IgD-negative memory B cell (primary cell): ENCODE measurements at regions not wholly inside any gene's neighbourhood (a gene's known extent, or its start where the extent isn't known, plus 50 kb on each side); places are given as distances from the start of the nearest gene placed in this dataset.
"Not testable (repeated sequence)": the region's sequence is repeated elsewhere in the genome, so short reads cannot be mapped to it uniquely, and the experiment has no call there.

Experiments used
- H3K27ac Mint-ChIP-seq, 3 donors: one replicate each; pipeline ENCODE4 v1.8.0; 2020 to 2022; ENCODE audit warnings: mild to moderate bottlenecking in 3 of 3, mixed read lengths in 3 of 3, moderate library complexity in 1 of 3
- H3K27me3 Mint-ChIP-seq: one replicate; pipeline ENCODE4 v1.8.0; 2021; ENCODE audit warnings: mixed read lengths
- H3K36me3 Mint-ChIP-seq: one replicate; pipeline ENCODE4 v1.8.0; 2020; ENCODE audit warnings: mild to moderate bottlenecking, mixed read lengths
- H3K4me1 Mint-ChIP-seq, 3 donors: one replicate each; pipeline ENCODE4 v1.8.0; 2020 to 2022; ENCODE audit warnings: mixed read lengths in 3 of 3, mild to moderate bottlenecking in 1 of 3
- H3K4me3 Mint-ChIP-seq, 4 donors: one replicate each; pipeline ENCODE4 v1.8.0; 2020 to 2022; ENCODE audit warnings: mild to moderate bottlenecking in 4 of 4, mixed read lengths in 4 of 4, moderate library complexity in 3 of 4
- H3K9me3 Mint-ChIP-seq, 3 donors: one replicate each; pipeline ENCODE4 v1.8.0; 2020 to 2021; ENCODE audit warnings: mixed read lengths in 3 of 3, mild to moderate bottlenecking in 1 of 3

DNA sequence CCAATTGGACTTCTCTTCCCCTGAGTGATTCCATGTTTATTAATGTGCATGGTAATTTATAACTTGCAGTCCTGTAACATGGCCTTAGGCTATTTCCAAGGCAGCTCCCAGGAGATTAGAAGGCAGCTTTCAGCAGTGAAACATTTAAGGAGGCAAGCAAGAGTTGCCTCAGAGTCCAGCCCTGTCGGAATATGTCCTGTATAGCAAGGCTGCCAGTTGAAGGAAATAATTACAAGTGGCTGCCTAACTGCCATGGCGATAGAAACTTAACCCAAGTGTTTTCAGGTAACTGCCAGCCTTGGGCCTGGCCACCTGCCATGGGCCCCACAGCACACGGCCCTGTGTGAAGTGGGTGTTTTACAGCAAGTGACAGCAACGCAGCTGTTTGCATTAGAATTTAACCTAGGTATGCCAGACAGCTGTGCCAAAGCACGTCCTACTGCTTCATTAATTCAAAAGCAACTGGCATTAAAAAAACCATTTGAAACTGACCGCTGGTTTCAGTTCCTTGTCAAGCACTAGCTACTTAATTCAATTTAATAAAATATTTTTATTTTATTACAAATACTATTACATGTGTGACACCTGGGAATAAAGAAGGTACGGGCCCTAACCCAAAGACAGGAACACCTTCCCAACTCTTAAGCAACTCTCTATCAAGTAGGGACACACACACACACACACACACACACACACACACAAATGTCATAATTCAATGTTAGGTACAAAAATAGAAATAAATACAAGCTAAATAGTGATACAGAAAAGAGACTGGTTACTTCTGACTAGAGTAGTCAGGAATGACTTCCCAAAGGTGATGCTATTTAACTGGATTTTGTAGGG lies 151.8 kb upstream of the HEY2 start:
- H3K9me3 Mint-ChIP-seq: no peaks in the 10 kb centered on the region
- peaks cover 0 to 2% (median 2%) of the 10 kb centered on the region in 3 donors for H3K4me1 Mint-ChIP-seq
- H3K4me3 Mint-ChIP-seq: no peak overlapping the region
- H3K27me3 Mint-ChIP-seq: peaks cover 2% of the 10 kb centered on the region
- no peak overlapping the region for H3K27ac Mint-ChIP-seq
- H3K36me3 Mint-ChIP-seq: peaks cover 3% of the 10 kb centered on the region

DNA sequence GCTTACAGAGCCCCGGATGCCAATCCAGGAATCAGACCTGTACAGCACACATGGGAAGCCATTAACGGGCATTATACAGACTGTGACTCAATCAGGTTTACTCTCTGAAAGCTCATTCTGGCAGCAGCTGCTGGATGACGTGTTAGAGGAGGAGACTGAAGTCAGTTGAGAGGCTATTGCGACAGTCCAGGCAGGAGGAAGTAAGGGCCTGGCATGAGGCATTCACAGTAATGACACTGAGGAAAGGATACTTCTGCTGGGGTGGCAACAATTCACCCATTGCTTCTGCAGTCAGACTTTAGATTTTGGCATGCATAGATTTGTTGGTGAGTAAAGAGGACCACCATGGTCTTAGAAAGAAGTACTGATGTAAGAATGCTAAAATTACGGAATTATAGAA lies 151.0 kb upstream of the HEY2 start:
- Mint-ChIP-seq H3K9me3 (peaks cover 0 to 2% (median 0%) of the 10 kb centered on the region in 3 donors), H3K27me3 (peaks cover 2% of the 10 kb centered on the region), H3K4me3 (no peak overlapping the region), H3K27ac (no peak overlapping the region), H3K4me1 (peaks cover 0 to 2% (median 2%) of the 10 kb centered on the region in 3 donors), H3K36me3 (peaks cover 3% of the 10 kb centered on the region)

DNA sequence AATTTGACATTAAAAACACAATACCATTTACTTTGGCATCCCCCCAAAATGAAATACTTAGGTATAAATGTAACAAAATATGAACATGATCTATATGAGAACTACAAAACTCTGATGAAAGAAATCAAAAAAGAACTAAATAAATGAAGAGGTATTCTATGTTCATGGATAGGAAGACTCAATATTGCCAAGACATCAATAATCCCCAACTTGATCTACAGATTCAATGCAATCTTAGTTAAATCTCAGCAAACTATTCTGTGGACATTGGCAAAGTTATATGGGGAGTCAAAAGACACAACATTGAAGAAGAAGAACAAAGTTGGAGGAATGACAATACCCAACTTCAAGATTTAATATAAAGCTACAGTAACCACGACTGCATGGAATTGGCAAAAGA lies 145.2 kb upstream of the HEY2 start:
- Mint-ChIP-seq H3K9me3 (peaks cover 4 to 7% (median 5%) of the 10 kb centered on the region in 3 donors), H3K4me3 (no peak overlapping the region), H3K27ac (no peak overlapping the region), H3K4me1 (no peaks in the 10 kb centered on the region), H3K27me3 (peaks cover 1% of the 10 kb centered on the region), H3K36me3 (peaks cover 4% of the 10 kb centered on the region)

DNA sequence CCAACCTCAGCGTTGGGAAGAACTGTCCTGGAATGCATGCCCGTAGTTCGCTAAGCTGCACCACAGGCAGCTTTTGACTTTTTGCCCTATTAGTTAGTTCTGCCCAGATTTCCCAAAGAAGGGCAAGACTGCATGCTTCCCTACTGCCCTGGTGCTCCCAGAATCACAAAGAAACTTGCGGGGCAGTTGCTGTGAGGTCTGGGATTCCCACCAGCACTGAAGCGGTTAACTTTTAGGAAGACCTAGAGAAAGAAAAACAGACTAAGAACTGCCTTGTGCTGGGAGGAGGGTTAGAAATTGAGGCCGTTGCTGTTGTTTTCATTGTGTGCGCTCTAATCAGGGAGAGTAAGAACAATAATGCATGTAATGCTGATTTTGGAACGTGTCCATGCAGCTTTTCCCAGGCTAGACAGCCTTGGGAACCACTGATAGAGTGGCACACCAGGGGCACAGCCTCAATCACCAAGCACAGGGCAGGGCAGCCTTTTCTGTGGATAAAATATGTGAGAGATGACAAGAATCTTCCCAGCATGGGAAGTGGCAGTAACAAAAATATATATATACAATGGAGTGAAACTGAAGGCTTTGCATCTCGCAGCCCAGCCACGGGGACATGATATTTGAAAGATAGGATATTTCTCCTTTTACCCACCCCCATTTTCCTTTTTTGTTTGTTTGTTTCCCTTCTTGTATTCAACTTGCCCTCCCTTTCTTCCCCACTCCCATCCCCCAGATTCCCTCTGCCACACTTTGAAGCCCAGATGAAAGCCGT lies 137.7 kb upstream of the HEY2 start:
- H3K27ac Mint-ChIP-seq: no peak overlapping the region
- H3K9me3 Mint-ChIP-seq: peaks cover 0 to 5% (median 5%) of the 10 kb centered on the region in 3 donors
- H3K27me3 Mint-ChIP-seq: peaks cover 6% of the 10 kb centered on the region
- no peak overlapping the region for H3K4me3 Mint-ChIP-seq
- H3K36me3 Mint-ChIP-seq: peaks cover 2% of the 10 kb centered on the region
- no peaks in the 10 kb centered on the region for H3K4me1 Mint-ChIP-seq

DNA sequence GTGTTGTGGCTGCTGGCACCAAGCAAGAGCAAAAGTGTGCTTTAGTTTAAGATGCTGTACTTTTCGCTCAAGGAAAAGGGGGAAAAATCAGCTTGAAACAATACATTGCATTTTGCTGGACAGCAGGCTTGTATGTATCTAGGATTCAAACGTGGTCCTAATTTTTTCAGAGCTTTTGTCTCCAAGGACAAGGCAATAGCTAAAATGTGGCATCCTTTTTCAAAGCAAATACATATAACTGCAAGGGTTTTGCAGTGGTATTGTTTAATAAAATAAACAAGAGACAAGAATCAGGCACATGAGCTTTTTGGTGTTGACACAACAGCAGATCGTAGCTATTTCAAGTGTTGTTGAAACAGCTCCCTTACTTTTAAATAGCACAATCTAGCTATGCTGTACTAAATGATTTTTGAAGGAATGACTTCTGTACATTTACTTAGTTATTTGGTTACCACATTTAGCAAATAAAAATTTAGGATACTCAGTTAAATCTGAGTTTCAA lies 137.0 kb upstream of the HEY2 start:
- no peaks in the 10 kb centered on the region for H3K36me3 Mint-ChIP-seq
- H3K27ac Mint-ChIP-seq: no peak overlapping the region
- H3K4me1 Mint-ChIP-seq: no peaks in the 10 kb centered on the region
- no peak overlapping the region for H3K4me3 Mint-ChIP-seq
- peaks cover 5% of the 10 kb centered on the region for H3K27me3 Mint-ChIP-seq
- H3K9me3 Mint-ChIP-seq: peaks cover 0 to 3% (median under 1%) of the 10 kb centered on the region in 3 donors

DNA sequence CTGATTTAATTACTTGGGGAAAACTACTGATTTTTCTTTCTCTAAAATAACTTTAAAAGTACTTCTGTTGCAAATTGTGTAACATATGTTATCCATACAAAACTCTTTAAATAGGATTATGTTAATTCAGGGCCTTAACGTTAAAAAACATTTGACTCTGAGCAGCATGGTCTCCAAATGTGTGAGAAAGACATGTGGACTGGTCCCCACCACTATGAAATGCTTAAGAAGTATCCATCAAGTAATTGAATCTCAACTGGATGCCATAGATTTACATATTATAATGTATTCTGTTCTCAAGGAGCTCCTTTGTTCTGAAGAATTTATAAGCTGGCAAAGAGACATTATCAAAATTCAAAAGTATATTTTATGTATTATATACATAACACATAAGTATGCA lies 130.8 kb upstream of the HEY2 start:
- no peaks in the 10 kb centered on the region for H3K9me3 Mint-ChIP-seq
- H3K4me1 Mint-ChIP-seq: no peaks in the 10 kb centered on the region
- H3K4me3 Mint-ChIP-seq: no peak overlapping the region
- no peaks in the 10 kb centered on the region for H3K36me3 Mint-ChIP-seq
- H3K27ac Mint-ChIP-seq: no peak overlapping the region
- peaks cover 5% of the 10 kb centered on the region for H3K27me3 Mint-ChIP-seq

GRCh38 chr6:125623085-125623484 lies 126.3 kb upstream of the HEY2 start:
- no peaks in the 10 kb centered on the region for H3K36me3 Mint-ChIP-seq
- peaks cover 3% of the 10 kb centered on the region for H3K27me3 Mint-ChIP-seq
- H3K27ac Mint-ChIP-seq: no peak overlapping the region
- no peak overlapping the region for H3K4me3 Mint-ChIP-seq
- H3K4me1 Mint-ChIP-seq: no peaks in the 10 kb centered on the region
- H3K9me3 Mint-ChIP-seq: peaks cover 0 to 3% (median 0%) of the 10 kb centered on the region in 3 donors

- Mint-ChIP-seq H3K4me3 (no peak overlapping the region), H3K9me3 (no peaks in the 10 kb centered on the region), H3K27ac (no peak overlapping the region), H3K36me3 (no peaks in the 10 kb centered on the region), H3K4me1 (no peaks in the 10 kb centered on the region), H3K27me3 (no peaks in the 10 kb centered on the region)
Observed at GRCh38 chr6:125631165-125631564, 118.3 kb upstream of the HEY2 start.

DNA sequence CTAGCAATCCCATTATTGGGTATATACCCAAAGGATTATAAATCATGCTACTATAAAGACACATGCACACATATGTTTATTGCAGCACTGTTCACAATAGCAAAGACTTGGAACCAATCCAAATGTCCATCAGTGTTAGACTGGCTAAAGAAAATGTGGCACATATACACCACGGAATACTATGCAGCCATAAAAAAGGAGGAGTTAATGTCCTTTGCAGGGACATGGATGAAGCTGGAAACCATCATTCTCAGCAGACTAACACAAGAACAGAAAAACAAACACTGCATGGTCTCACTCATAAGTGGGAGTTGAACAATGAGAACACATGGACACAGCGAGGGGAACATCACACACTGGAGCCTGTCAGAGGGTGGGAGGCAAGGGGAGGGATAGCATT lies 113.4 kb upstream of the HEY2 start:
- not testable (repeated sequence) for H3K27ac Mint-ChIP-seq, H3K4me1 Mint-ChIP-seq, H3K9me3 Mint-ChIP-seq, H3K4me3 Mint-ChIP-seq, H3K27me3 Mint-ChIP-seq, H3K36me3 Mint-ChIP-seq

GRCh38 chr6:125636671-125637070 lies 112.8 kb upstream of the HEY2 start:
- H3K9me3 Mint-ChIP-seq: no peaks in the 10 kb centered on the region
- H3K27ac Mint-ChIP-seq: peak overlapping the region in 1 of 3 donors; percentile 16
- no peaks in the 10 kb centered on the region for H3K36me3 Mint-ChIP-seq
- no peaks in the 10 kb centered on the region for H3K27me3 Mint-ChIP-seq
- H3K4me3 Mint-ChIP-seq: no peak overlapping the region
- no peaks in the 10 kb centered on the region for H3K4me1 Mint-ChIP-seq

GRCh38 chr6:125637207-125637606 lies 112.2 kb upstream of the HEY2 start:
- peak overlapping the region in 1 of 3 donors; percentile 16 for H3K27ac Mint-ChIP-seq
- no peaks in the 10 kb centered on the region for H3K36me3 Mint-ChIP-seq
- H3K27me3 Mint-ChIP-seq: no peaks in the 10 kb centered on the region
- H3K9me3 Mint-ChIP-seq: no peaks in the 10 kb centered on the region
- no peaks in the 10 kb centered on the region for H3K4me1 Mint-ChIP-seq
- H3K4me3 Mint-ChIP-seq: no peak overlapping the region

DNA sequence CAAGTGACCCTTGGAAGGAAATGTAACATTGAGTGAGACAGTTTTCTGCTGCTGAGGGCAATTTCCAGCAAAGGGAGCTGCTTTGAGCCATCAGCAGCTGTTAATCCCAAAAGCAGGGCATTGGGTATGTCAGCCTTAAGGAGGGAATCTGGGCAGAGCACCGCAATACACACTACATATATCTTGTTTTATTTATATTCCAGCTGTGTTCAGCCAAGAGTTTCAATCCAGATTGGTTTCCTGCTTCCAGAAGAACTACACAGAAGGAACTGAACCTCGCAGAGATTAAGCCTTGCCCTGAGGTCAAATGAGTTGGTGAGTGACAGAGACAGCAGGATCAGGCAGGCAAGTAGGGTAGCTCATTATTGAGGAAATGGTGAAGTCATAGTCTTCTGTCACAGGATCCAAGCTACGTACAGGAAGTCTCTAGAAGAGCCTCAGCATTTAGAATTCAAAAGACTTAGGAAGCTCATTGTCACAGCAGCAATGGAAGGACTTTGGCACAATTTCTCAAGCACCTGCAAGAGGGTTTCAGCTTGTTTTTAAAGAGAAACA lies 109.9 kb upstream of the HEY2 start:
- Mint-ChIP-seq H3K4me1 (no peaks in the 10 kb centered on the region), H3K4me3 (no peak overlapping the region), H3K36me3 (no peaks in the 10 kb centered on the region), H3K27me3 (no peaks in the 10 kb centered on the region), H3K27ac (no peak overlapping the region), H3K9me3 (no peaks in the 10 kb centered on the region)

GRCh38 chr6:125640441-125641150 lies 108.8 kb upstream of the HEY2 start:
- no peak overlapping the region for H3K27ac Mint-ChIP-seq
- no peaks in the 10 kb centered on the region for H3K9me3 Mint-ChIP-seq
- no peak overlapping the region for H3K4me3 Mint-ChIP-seq
- no peaks in the 10 kb centered on the region for H3K4me1 Mint-ChIP-seq
- H3K27me3 Mint-ChIP-seq: no peaks in the 10 kb centered on the region
- no peaks in the 10 kb centered on the region for H3K36me3 Mint-ChIP-seq

GRCh38 chr6:125643967-125644661 lies 105.3 kb upstream of the HEY2 start:
- not testable (repeated sequence) for H3K27me3 Mint-ChIP-seq

More at GRCh38 chr6:125643967-125644661, 105.3 kb upstream of the HEY2 start:
- H3K36me3 Mint-ChIP-seq, H3K4me1 Mint-ChIP-seq, H3K9me3 Mint-ChIP-seq, H3K27ac Mint-ChIP-seq, H3K4me3 Mint-ChIP-seq: not testable (repeated sequence)
